ENCODE measurements at regions not wholly inside any gene's neighbourhood (a gene's known extent, or its start where the extent isn't known, plus 50 kb on each side); places are given as distances from the start of the nearest gene placed in this dataset.
"Not testable (repeated sequence)": the region's sequence is repeated elsewhere in the genome, so short reads cannot be mapped to it uniquely, and the experiment has no call there.

DNA sequence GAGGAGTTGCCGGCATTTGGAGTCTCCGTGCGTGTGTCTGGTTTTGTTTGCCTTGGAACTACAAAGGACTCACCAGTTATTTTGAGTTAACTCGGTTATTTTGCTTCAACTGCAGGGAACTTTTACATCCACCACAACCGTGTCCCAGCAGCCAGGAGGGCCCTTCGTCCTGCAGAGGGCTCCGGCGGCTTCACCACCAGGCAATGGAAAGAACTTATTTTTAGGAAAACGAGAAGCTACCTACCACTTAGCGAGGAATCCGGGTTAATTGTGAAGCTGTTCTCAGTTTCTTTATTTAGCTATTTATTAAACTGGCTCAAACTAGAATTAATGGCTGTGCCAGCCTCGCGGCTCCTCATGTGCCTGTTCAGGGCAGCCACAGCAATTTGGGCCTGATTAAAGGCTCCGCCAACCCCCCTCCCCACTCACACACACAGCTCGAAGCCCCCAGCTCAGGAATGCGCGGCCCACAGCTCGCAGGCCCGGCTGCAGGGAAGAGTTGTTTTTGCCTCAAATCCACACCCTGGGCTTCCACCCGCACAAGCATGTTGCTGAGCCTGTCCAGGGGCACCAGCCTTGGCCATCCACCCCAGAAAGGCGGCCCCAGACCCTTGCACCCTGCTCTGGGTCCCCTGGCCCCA lies 55.9 kb upstream of the FGF3 start:
- Histone ChIP-seq H3K9me3 (ENCODE audit: control insufficient read depth, low read length) (peaks cover 3% of the 10 kb centered on the region), H3K9ac (ENCODE audit: low read length) (no peak overlapping the region), H3K4me1 (ENCODE audit: control insufficient read depth, insufficient read depth, low read depth, low read length) (no peaks in the 10 kb centered on the region), H2BK15ac (ENCODE audit: low read depth, poor library complexity, severe bottlenecking) (no peak overlapping the region), H3K23ac (ENCODE audit: low read length in 2 of 2) (no peak overlapping the region), H2BK12ac (ENCODE audit: low read length in 2 of 2) (no peak overlapping the region), H2BK5ac (ENCODE audit: low read depth, low read length, poor library complexity, severe bottlenecking) (no peak overlapping the region), H2AK5ac (ENCODE audit: low read length, severe bottlenecking) (no peak overlapping the region), H4K91ac (ENCODE audit: low read length) (no peak overlapping the region), H4K8ac (ENCODE audit: low read length) (no peak overlapping the region), H3K27ac (ENCODE audit: low read length, poor library complexity, severe bottlenecking) (no peak overlapping the region), H3K4me3 (ENCODE audit: insufficient read depth in 1 of 2, low read depth in 1 of 2, low read length in 2 of 2) (no peak overlapping the region), H2AFZ (ENCODE audit: low read depth, low read length) (no peak overlapping the region), H3K4me2 (ENCODE audit: low read length, poor library complexity, severe bottlenecking) (no peak overlapping the region), H3K4ac (ENCODE audit: low read depth in 1 of 2, low read length in 2 of 2) (no peak overlapping the region), H3K18ac (ENCODE audit: low read depth in 1 of 2, low read length in 2 of 2) (no peak overlapping the region), H3K14ac (ENCODE audit: low read length in 2 of 2) (no peak overlapping the region), H3K36me3 (ENCODE audit: control insufficient read depth in 1 of 2, insufficient read depth in 2 of 2, low read depth in 1 of 2, low read length in 2 of 2) (no peaks in the 10 kb centered on the region), H3K79me1 (replicated peaks; ENCODE audit: low read length, poor library complexity, severe bottlenecking) (no peaks in the 10 kb centered on the region), H3K27me3 (ENCODE audit: control insufficient read depth in 1 of 2, insufficient read depth in 1 of 2, low read length in 2 of 2) (peaks cover 35 to 57% of the 10 kb centered on the region in 2 experiments), H2BK120ac (ENCODE audit: low read depth, low read length) (no peak overlapping the region)
- WGBS, result 78% methylated on average over 19 of the region's 21 CpGs
- DNase-seq, result no peak

DNA sequence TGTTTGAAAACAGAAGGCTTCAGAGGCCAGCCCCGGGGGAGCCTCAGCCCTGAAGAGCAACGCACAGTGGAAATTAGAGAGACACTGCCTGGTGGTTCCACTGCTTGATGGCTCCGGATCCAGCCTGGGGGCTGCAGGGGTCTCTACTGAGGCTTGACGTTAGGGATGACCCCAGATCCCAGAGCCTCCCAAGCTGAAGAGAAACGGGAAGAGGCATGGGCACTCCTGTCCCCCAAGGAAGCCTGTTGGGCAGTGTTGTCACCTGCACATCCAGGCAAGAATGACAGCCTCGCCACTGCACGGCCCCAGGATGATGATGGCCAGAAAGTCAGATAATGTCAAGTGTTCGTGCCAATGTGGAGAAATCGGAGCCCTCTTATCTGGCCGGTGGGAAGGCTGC lies 56.8 kb upstream of the FGF3 start:
- Histone ChIP-seq H3K4me1 (ENCODE audit: control insufficient read depth, insufficient read depth, low read depth, low read length) (no peaks in the 10 kb centered on the region), H2AFZ (ENCODE audit: low read depth, low read length) (no peak overlapping the region), H3K27ac (ENCODE audit: low read length, poor library complexity, severe bottlenecking) (no peak overlapping the region), H2AK5ac (ENCODE audit: low read length, severe bottlenecking) (no peak overlapping the region), H3K4me3 (ENCODE audit: insufficient read depth in 1 of 2, low read depth in 1 of 2, low read length in 2 of 2) (no peak overlapping the region), H2BK15ac (ENCODE audit: low read depth, poor library complexity, severe bottlenecking) (no peak overlapping the region), H3K18ac (ENCODE audit: low read depth in 1 of 2, low read length in 2 of 2) (no peak overlapping the region), H2BK5ac (ENCODE audit: low read depth, low read length, poor library complexity, severe bottlenecking) (no peak overlapping the region), H2BK120ac (ENCODE audit: low read depth, low read length) (no peak overlapping the region), H3K23ac (ENCODE audit: low read length in 2 of 2) (no peak overlapping the region), H3K4me2 (ENCODE audit: low read length, poor library complexity, severe bottlenecking) (no peak overlapping the region), H2BK12ac (ENCODE audit: low read length in 2 of 2) (no peak overlapping the region), H3K9me3 (ENCODE audit: control insufficient read depth, low read length) (peaks cover 3% of the 10 kb centered on the region), H3K14ac (ENCODE audit: low read length in 2 of 2) (no peak overlapping the region), H3K36me3 (ENCODE audit: control insufficient read depth in 1 of 2, insufficient read depth in 2 of 2, low read depth in 1 of 2, low read length in 2 of 2) (no peaks in the 10 kb centered on the region), H3K79me1 (replicated peaks; ENCODE audit: low read length, poor library complexity, severe bottlenecking) (no peaks in the 10 kb centered on the region), H4K8ac (ENCODE audit: low read length) (no peak overlapping the region), H3K27me3 (ENCODE audit: control insufficient read depth in 1 of 2, insufficient read depth in 1 of 2, low read length in 2 of 2) (peaks cover 37 to 66% of the 10 kb centered on the region in 2 experiments), H3K4ac (ENCODE audit: low read depth in 1 of 2, low read length in 2 of 2) (no peak overlapping the region), H3K9ac (ENCODE audit: low read length) (no peak overlapping the region), H4K91ac (ENCODE audit: low read length) (no peak overlapping the region)
- WGBS, result 87% methylated on average over 10 of the region's 10 CpGs
- DNase-seq, result no peak

DNA sequence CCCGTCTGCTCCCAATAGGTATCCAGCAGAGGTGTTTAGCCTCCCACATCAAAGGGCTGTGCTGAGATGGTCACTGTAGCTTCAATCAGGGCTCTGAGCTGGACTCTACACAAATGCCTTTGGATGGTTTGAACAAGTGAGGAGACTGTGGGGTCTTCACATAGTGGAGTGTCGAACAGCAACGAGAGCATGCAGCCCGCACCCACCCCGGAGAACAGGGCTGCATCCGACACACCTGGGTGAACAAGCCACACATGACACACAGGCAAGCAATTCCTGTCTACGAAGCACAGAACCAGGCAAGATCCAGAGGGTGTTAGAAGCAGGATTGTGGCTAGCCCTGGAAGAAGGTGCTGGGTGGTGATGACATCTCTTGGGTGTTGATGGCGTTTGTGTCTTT lies 58.0 kb upstream of the FGF3 start:
- Histone ChIP-seq H3K4me3 (ENCODE audit: insufficient read depth in 1 of 2, low read depth in 1 of 2, low read length in 2 of 2) (no peak overlapping the region), H3K4ac (ENCODE audit: low read depth in 1 of 2, low read length in 2 of 2) (no peak overlapping the region), H3K36me3 (ENCODE audit: control insufficient read depth in 1 of 2, insufficient read depth in 2 of 2, low read depth in 1 of 2, low read length in 2 of 2) (no peaks in the 10 kb centered on the region), H3K4me2 (ENCODE audit: low read length, poor library complexity, severe bottlenecking) (no peak overlapping the region), H4K8ac (ENCODE audit: low read length) (no peak overlapping the region), H2AFZ (ENCODE audit: low read depth, low read length) (no peak overlapping the region), H3K27ac (ENCODE audit: low read length, poor library complexity, severe bottlenecking) (no peak overlapping the region), H3K23ac (ENCODE audit: low read length in 2 of 2) (no peak overlapping the region), H2AK5ac (ENCODE audit: low read length, severe bottlenecking) (no peak overlapping the region), H3K27me3 (ENCODE audit: control insufficient read depth in 1 of 2, insufficient read depth in 1 of 2, low read length in 2 of 2) (peaks cover 40 to 78% of the 10 kb centered on the region in 2 experiments), H3K79me1 (replicated peaks; ENCODE audit: low read length, poor library complexity, severe bottlenecking) (no peaks in the 10 kb centered on the region), H2BK12ac (ENCODE audit: low read length in 2 of 2) (no peak overlapping the region), H3K4me1 (ENCODE audit: control insufficient read depth, insufficient read depth, low read depth, low read length) (no peaks in the 10 kb centered on the region), H2BK15ac (ENCODE audit: low read depth, poor library complexity, severe bottlenecking) (no peak overlapping the region), H3K9me3 (ENCODE audit: control insufficient read depth, low read length) (peaks cover 3% of the 10 kb centered on the region), H3K14ac (ENCODE audit: low read length in 2 of 2) (no peak overlapping the region), H4K91ac (ENCODE audit: low read length) (no peak overlapping the region), H3K18ac (ENCODE audit: low read depth in 1 of 2, low read length in 2 of 2) (no peak overlapping the region), H2BK5ac (ENCODE audit: low read depth, low read length, poor library complexity, severe bottlenecking) (no peak overlapping the region), H2BK120ac (ENCODE audit: low read depth, low read length) (no peak overlapping the region), H3K9ac (ENCODE audit: low read length) (no peak overlapping the region)
- 91% methylated on average over 8 of the region's 8 CpGs for WGBS
- no peak for DNase-seq

DNA sequence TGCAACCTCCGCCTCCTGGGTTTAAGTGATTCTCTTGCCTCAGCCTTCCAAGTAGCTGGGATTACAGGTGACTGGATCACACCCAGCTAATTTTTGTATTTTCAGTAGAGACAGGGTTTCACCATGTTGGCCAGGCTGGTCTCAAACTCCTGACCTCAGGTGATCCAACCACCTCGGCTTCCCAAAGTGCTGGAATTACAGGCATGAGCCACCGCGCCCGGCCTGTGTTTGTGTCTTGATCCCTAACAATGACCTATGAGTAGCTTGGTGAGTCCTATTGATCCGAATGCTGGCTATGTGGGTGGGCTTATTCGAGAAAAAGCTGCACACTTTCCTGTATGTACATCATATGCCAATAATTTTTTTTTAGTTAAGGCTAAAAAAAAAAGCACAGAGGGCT lies 58.5 kb upstream of the FGF3 start:
- H3K23ac ChIP-seq (ENCODE audit: low read length in 2 of 2); H2AFZ ChIP-seq (ENCODE audit: low read depth, low read length); H2BK120ac ChIP-seq (ENCODE audit: low read depth, low read length); H3K79me1 ChIP-seq (replicated peaks; ENCODE audit: low read length, poor library complexity, severe bottlenecking); H3K14ac ChIP-seq (ENCODE audit: low read length in 2 of 2); DNase-seq; H3K27ac ChIP-seq (ENCODE audit: low read length, poor library complexity, severe bottlenecking); H3K9me3 ChIP-seq (ENCODE audit: control insufficient read depth, low read length); H4K91ac ChIP-seq (ENCODE audit: low read length); H3K4me2 ChIP-seq (ENCODE audit: low read length, poor library complexity, severe bottlenecking); H3K4ac ChIP-seq (ENCODE audit: low read depth in 1 of 2, low read length in 2 of 2); H2BK5ac ChIP-seq (ENCODE audit: low read depth, low read length, poor library complexity, severe bottlenecking); H3K36me3 ChIP-seq (ENCODE audit: control insufficient read depth in 1 of 2, insufficient read depth in 2 of 2, low read depth in 1 of 2, low read length in 2 of 2); H3K18ac ChIP-seq (ENCODE audit: low read depth in 1 of 2, low read length in 2 of 2); H3K4me3 ChIP-seq (ENCODE audit: insufficient read depth in 1 of 2, low read depth in 1 of 2, low read length in 2 of 2); H2BK12ac ChIP-seq (ENCODE audit: low read length in 2 of 2); H3K4me1 ChIP-seq (ENCODE audit: control insufficient read depth, insufficient read depth, low read depth, low read length); H2BK15ac ChIP-seq (ENCODE audit: low read depth, poor library complexity, severe bottlenecking); H3K9ac ChIP-seq (ENCODE audit: low read length); H4K8ac ChIP-seq (ENCODE audit: low read length); H2AK5ac ChIP-seq (ENCODE audit: low read length, severe bottlenecking): not testable (repeated sequence)
- peaks cover 45 to 82% of the 10 kb centered on the region in 2 experiments for H3K27me3 ChIP-seq (ENCODE audit: control insufficient read depth in 1 of 2, insufficient read depth in 1 of 2, low read length in 2 of 2)
- 94% methylated on average over 5 of the region's 7 CpGs for WGBS
